NT2/D1 (cell line): ENCODE measurements at regions not wholly inside any gene's neighbourhood (a gene's known extent, or its start where the extent isn't known, plus 50 kb on each side); places are given as distances from the start of the nearest gene placed in this dataset.

Experiments used
- DNase-seq: peaks from one replicate; pipeline ENCODE4 v3.0.0-alpha.2; 2011; ENCODE audit warnings: low read depth, low spot score
- H3K27me3 ChIP-seq: 2 replicates; pipeline ENCODE4 v1.6.0; 2011; ENCODE audit warnings: mild to moderate bottlenecking; ENCODE audit not compliant: insufficient read length, insufficient read depth
- H3K36me3 ChIP-seq: 2 replicates; pipeline ENCODE4 v1.6.1; 2011; ENCODE audit warnings: mild to moderate bottlenecking, low read length, mixed read lengths; ENCODE audit not compliant: insufficient read depth, insufficient read length
- H3K4me1 ChIP-seq: 2 replicates; pipeline ENCODE4 v1.5.1; 2011; ENCODE audit not compliant: insufficient read depth, insufficient read length
- H3K4me3 ChIP-seq: 2 replicates; pipeline ENCODE4 v1.5.1; 2011; ENCODE audit warnings: low read depth; ENCODE audit not compliant: insufficient read length
- H3K9ac ChIP-seq: 2 replicates; pipeline ENCODE4 v1.6.0; 2011; ENCODE audit warnings: low read depth; ENCODE audit not compliant: insufficient read length
- H3K9me3 ChIP-seq: 2 replicates; pipeline ENCODE4 v1.5.1; 2011; ENCODE audit warnings: mild to moderate bottlenecking, low read length; ENCODE audit not compliant: insufficient read depth
- SUZ12 ChIP-seq: IDR thresholded peaks from 2 replicates; pipeline ENCODE4 v1.6.1; 2011; ENCODE audit not compliant: insufficient read length, insufficient read depth; ENCODE audit errors: extremely low read depth
- YY1 ChIP-seq: IDR thresholded peaks from 2 replicates; pipeline ENCODE4 v1.6.1; 2011; ENCODE audit not compliant: insufficient read length, insufficient read depth
- ZNF274 ChIP-seq: IDR thresholded peaks from 2 replicates; pipeline ENCODE4 v1.6.1; 2011; ENCODE audit warnings: mild to moderate bottlenecking, low read depth, low read length

- Histone ChIP-seq H3K9me3 (no peaks in the 10 kb centered on the region), H3K27me3 (no peaks in the 10 kb centered on the region), H3K4me1 (no peaks in the 10 kb centered on the region), H3K9ac (no peak overlapping the region), H3K36me3 (no peaks in the 10 kb centered on the region), H3K4me3 (no peak overlapping the region)
- no peak for DNase-seq
- no peak for TF ChIP-seq SUZ12
- no peak for TF ChIP-seq YY1
- no peak for TF ChIP-seq ZNF274
These were observed 181.9 kb upstream of the PPARGC1A start for GRCh38 chr4:24071612-24072372.

DNA sequence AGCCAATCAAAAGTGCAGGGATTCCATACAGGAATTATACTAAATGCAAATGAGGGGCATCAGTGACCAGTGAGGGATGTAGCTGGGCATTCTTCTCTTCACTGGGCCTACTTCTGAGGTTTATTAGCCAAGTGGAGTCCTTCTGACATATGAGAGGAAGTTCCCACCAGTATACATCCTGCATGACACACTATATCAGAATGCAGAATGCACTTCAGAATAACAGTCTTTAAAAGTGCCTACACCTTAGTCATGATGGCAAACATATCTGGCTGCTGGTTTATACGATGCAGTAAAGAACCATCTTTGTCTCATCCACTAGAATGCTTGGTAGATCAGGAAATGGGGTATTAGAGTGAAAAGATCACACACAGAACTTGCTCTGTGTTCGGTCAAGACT, 180.3 kb upstream of the PPARGC1A start:
- H3K36me3 ChIP-seq: no peaks in the 10 kb centered on the region
- TF ChIP-seq ZNF274: no peak
- TF ChIP-seq SUZ12: no peak
- no peak for TF ChIP-seq YY1
- DNase-seq: no peak
- no peaks in the 10 kb centered on the region for H3K4me1 ChIP-seq
- no peaks in the 10 kb centered on the region for H3K27me3 ChIP-seq
- H3K9ac ChIP-seq: no peak overlapping the region
- H3K4me3 ChIP-seq: no peak overlapping the region
- H3K9me3 ChIP-seq: no peaks in the 10 kb centered on the region

DNA sequence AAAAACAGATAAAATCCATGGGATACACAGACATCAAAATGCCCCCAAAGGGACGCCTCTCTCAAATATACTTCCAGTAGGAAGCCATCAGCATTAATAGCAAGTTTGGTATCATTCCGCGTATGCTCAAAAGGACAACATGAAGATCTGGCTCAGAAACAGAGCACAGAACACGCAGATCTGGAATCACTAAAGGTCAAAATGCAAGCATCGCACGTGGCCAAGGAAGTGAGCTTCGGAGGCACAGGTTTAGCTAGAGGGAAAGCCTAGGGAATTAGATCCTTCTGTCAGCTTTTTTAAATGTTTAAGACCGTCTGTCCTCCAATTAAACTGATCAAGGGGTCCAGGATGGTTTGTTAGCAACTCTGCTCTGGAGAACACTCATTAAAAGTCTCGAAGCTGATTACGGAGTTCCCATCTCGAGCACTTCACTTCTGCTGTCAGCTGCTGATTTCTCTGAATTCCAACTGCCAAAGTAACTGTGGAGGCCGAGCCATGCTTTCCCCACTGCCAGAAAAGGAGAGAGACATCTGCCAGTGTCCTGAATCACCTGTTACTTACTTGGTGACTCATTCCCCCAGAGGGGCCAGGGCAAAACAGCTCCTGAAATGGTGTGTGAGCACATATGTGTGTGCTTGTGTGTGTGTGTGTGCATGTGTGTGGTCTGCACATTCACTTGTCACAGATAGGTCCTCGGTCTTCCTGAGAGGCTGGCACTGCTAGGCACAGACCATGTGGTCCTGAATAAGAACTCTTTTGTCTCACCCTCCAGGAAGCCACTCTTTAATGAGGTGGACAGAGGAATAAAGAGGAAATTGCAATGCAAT, 177.7 kb upstream of the PPARGC1A start:
- peak; percentile 6 for DNase-seq
- TF ChIP-seq ZNF274: no peak
- no peak for TF ChIP-seq YY1
- no peak for TF ChIP-seq SUZ12
- H3K4me1 ChIP-seq: no peaks in the 10 kb centered on the region
- H3K4me3 ChIP-seq: no peak overlapping the region
- no peaks in the 10 kb centered on the region for H3K27me3 ChIP-seq
- no peaks in the 10 kb centered on the region for H3K36me3 ChIP-seq
- H3K9ac ChIP-seq: no peak overlapping the region
- H3K9me3 ChIP-seq: no peaks in the 10 kb centered on the region

- Histone ChIP-seq H3K9ac (no peak overlapping the region), H3K27me3 (no peaks in the 10 kb centered on the region), H3K9me3 (no peaks in the 10 kb centered on the region), H3K36me3 (no peaks in the 10 kb centered on the region), H3K4me1 (no peaks in the 10 kb centered on the region), H3K4me3 (no peak overlapping the region)
- no peak for TF ChIP-seq YY1
- TF ChIP-seq SUZ12: no peak
- no peak for TF ChIP-seq ZNF274
- no peak for DNase-seq
These were observed 176.1 kb upstream of the PPARGC1A start for GRCh38 chr4:24065974-24066373.

DNA sequence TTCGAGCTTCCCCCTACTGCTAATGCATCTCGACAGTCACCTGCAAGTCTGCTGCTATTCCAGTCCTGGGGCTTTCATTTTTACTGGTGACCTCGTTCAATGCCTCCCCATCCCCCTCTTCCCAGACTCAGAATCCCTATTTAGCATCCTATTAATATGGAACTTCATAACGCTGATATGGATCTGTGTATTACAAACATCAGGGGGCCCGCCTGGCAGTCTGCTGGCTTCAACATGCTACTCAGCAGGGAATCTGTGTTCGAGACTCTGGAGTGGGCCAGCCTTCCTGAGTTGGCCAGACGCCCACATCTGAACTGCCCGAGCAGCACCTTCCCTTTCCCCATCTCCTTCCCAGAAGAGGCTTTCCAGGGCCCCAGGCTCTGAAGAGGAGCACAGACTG, 173.9 kb upstream of the PPARGC1A start:
- DNase-seq: no peak
- Histone ChIP-seq H3K4me1 (no peaks in the 10 kb centered on the region), H3K4me3 (no peak overlapping the region), H3K36me3 (no peaks in the 10 kb centered on the region), H3K9ac (no peak overlapping the region), H3K27me3 (no peaks in the 10 kb centered on the region), H3K9me3 (no peaks in the 10 kb centered on the region)
- TF ChIP-seq ZNF274 (no peak), SUZ12 (no peak)

- no peak overlapping the region for H3K9ac ChIP-seq
- TF ChIP-seq ZNF274 (no peak), YY1 (no peak), SUZ12 (no peak)
- H3K27me3 ChIP-seq: no peaks in the 10 kb centered on the region
- no peaks in the 10 kb centered on the region for H3K9me3 ChIP-seq
- no peaks in the 10 kb centered on the region for H3K4me1 ChIP-seq
- no peaks in the 10 kb centered on the region for H3K36me3 ChIP-seq
- no peak for DNase-seq
- no peak overlapping the region for H3K4me3 ChIP-seq
These were observed 171.1 kb upstream of the PPARGC1A start for GRCh38 chr4:24060932-24061331.

GRCh38 chr4:24059839-24060238, 170.0 kb upstream of the PPARGC1A start:
- H3K9me3 ChIP-seq: no peaks in the 10 kb centered on the region
- no peak overlapping the region for H3K4me3 ChIP-seq
- no peak overlapping the region for H3K9ac ChIP-seq
- no peaks in the 10 kb centered on the region for H3K4me1 ChIP-seq
- TF ChIP-seq YY1 (no peak), SUZ12 (no peak), ZNF274 (no peak)
- no peak for DNase-seq
- no peaks in the 10 kb centered on the region for H3K27me3 ChIP-seq
- no peaks in the 10 kb centered on the region for H3K36me3 ChIP-seq
